Aorta (tissue), 5 donors: ENCODE measurements at regions not wholly inside any gene's neighbourhood (a gene's known extent, or its start where the extent isn't known, plus 50 kb on each side); places are given as distances from the start of the nearest gene placed in this dataset.

Experiments
- ATAC-seq: fragments of 200-7000 bp; cut with Tn5 transposase; one replicate; pipeline ENCODE4 v1.9.1; 2022; ENCODE audit warnings: moderate library complexity; ENCODE audit not compliant: low FRiP score
- DNase-seq, 2 donors: peaks; one replicate each; pipeline ENCODE4 v3.0.0-alpha.2; 2020
- H3K27ac ChIP-seq, 2 donors: one replicate each; pipeline ENCODE4 v1.5.1; 2013; ENCODE audit warnings: low read length in 2 of 2, mild to moderate bottlenecking in 2 of 2, moderate library complexity in 2 of 2, control low read depth in 1 of 2, inconsistent platforms in 1 of 2, low read depth in 1 of 2
- H3K27me3 ChIP-seq, 2 donors: one replicate each; pipeline ENCODE4 v1.6.1; 2013; ENCODE audit warnings: control low read depth in 1 of 2, low read length in 1 of 2, mild to moderate bottlenecking in 1 of 2, moderate library complexity in 1 of 2; ENCODE audit not compliant: insufficient read depth in 2 of 2, control insufficient read depth in 1 of 2
- H3K36me3 ChIP-seq, 2 donors: one replicate each; pipeline ENCODE4 v1.6.1; 2013; ENCODE audit warnings: control low read depth in 1 of 2, low read length in 1 of 2, mild to moderate bottlenecking in 1 of 2; ENCODE audit not compliant: insufficient read depth in 2 of 2, control insufficient read depth in 1 of 2
- H3K4me1 ChIP-seq, 2 donors: one replicate each; pipeline ENCODE4 v1.6.1; 2013; ENCODE audit warnings: low read length in 2 of 2, control low read depth in 1 of 2, mild to moderate bottlenecking in 1 of 2, moderate library complexity in 1 of 2; ENCODE audit not compliant: insufficient read depth in 2 of 2, control insufficient read depth in 1 of 2
- H3K4me3 ChIP-seq, 2 donors: one replicate each; pipeline ENCODE4 v1.5.1; 2013; ENCODE audit warnings: low read length in 2 of 2, control low read depth in 1 of 2, mild to moderate bottlenecking in 1 of 2
- H3K9me3 ChIP-seq: one replicate; pipeline ENCODE4 v1.6.1; 2013; ENCODE audit warnings: mild to moderate bottlenecking, low read length; ENCODE audit not compliant: control insufficient read depth
- WGBS, 2 donors: extraction: QIAGEN DNeasy Blood & Tissue Kit; methylation state at CpG; one replicate each; pipeline ENCODE4 v1.1.7; 2013; 5-methylcytosine and 5-hydroxymethylcytosine counted together
- intact Hi-C, 2 donors: fragments of 100-400 bp; cut with DNase I; formaldehyde crosslinking; loops; one replicate each; pipeline versions ENCODE4 v1.14.2 to v1.15.0; 2022
- donor health status: healthy with polysubstance abuse.
- donor health status: Bipolar disorder and iron deficiency.
- donor health status: DM: no; HTN: no; CAD: no.
- donor health status: DM: no; HTN: no; CAD: no.
- donor health status: DM: yes; HTN: yes; CAD: no.

- Histone ChIP-seq H3K9me3 (no peaks in the 10 kb centered on the region), H3K4me3 (no peak overlapping the region), H3K4me1 (no peaks in the 10 kb centered on the region), H3K36me3 (no peaks in the 10 kb centered on the region), H3K27ac (no peak overlapping the region), H3K27me3 (no peaks in the 10 kb centered on the region)
- 83 to 94% methylated on average over 1 of the region's 1 CpG for WGBS, 2 donors
- ATAC-seq (no peak), DNase-seq (no peak)
- intact Hi-C loops, result loop anchor here in 1 of 2 donors (10.0 kb wide), 1 partner anchor 379 kb away; no protein-coding TSS in a partner anchor
These were observed 90.1 kb upstream of the BET1 start for GRCh38 chr7:94094298-94094697.

GRCh38 chr7:94095316-94096009, 91.3 kb upstream of the BET1 start:
- 79 to 85% methylated on average over 5 of the region's 5 CpGs for WGBS, 2 donors
- no peaks in the 10 kb centered on the region for H3K36me3 ChIP-seq
- intact Hi-C loops, result loop anchor here in 1 of 2 donors (10.0 kb wide), 1 partner anchor 381 kb away; no protein-coding TSS in a partner anchor
- no peaks in the 10 kb centered on the region for H3K27me3 ChIP-seq
- no peak overlapping the region for H3K27ac ChIP-seq
- no peaks in the 10 kb centered on the region for H3K9me3 ChIP-seq
- H3K4me3 ChIP-seq, result no peak overlapping the region
- ATAC-seq (no peak), DNase-seq (no peak)
- H3K4me1 ChIP-seq, result peaks cover 0 to 1% of the 10 kb centered on the region in 2 donors

- no peak for DNase-seq
- ATAC-seq, result no peak
- intact Hi-C loops, result loop anchor here in 1 of 2 donors (10.0 kb wide), 1 partner anchor 385 kb away; no protein-coding TSS in a partner anchor
- H3K9me3 ChIP-seq, result no peaks in the 10 kb centered on the region
- no peaks in the 10 kb centered on the region for H3K36me3 ChIP-seq
- peaks cover 0 to 1% of the 10 kb centered on the region in 2 donors for H3K4me1 ChIP-seq
- no peak overlapping the region for H3K27ac ChIP-seq
- H3K27me3 ChIP-seq, result no peaks in the 10 kb centered on the region
- H3K4me3 ChIP-seq, result no peak overlapping the region
- 84 to 91% methylated on average over 1 of the region's 1 CpG for WGBS, 2 donors
These were observed 95.5 kb upstream of the BET1 start for GRCh38 chr7:94099679-94100078.

GRCh38 chr7:94100723-94101345, 96.7 kb upstream of the BET1 start:
- Histone ChIP-seq H3K27ac (no peak overlapping the region), H3K9me3 (no peaks in the 10 kb centered on the region), H3K27me3 (no peaks in the 10 kb centered on the region), H3K4me1 (peaks cover 0 to 1% of the 10 kb centered on the region in 2 donors), H3K36me3 (no peaks in the 10 kb centered on the region), H3K4me3 (no peak overlapping the region)
- intact Hi-C loops, result no loop called here
- WGBS, 2 donors, result 96 to 97% methylated on average over 27 of the region's 27 CpGs
- no peak for ATAC-seq
- DNase-seq, result peak in 1 of 2 donors; percentile 62

GRCh38 chr7:94104301-94104700, 100.1 kb upstream of the BET1 start:
- ATAC-seq, result no peak
- peaks cover 0 to 1% of the 10 kb centered on the region in 2 donors for H3K4me1 ChIP-seq
- no peaks in the 10 kb centered on the region for H3K27me3 ChIP-seq
- no peaks in the 10 kb centered on the region for H3K9me3 ChIP-seq
- no peak for DNase-seq
- no peaks in the 10 kb centered on the region for H3K36me3 ChIP-seq
- H3K4me3 ChIP-seq, result no peak overlapping the region
- 94 to 97% methylated on average over 1 of the region's 1 CpG for WGBS, 2 donors
- H3K27ac ChIP-seq, result no peak overlapping the region
- intact Hi-C loops, result no loop called here

- ATAC-seq (no peak), DNase-seq (no peak)
- Histone ChIP-seq H3K4me3 (no peak overlapping the region), H3K27me3 (no peaks in the 10 kb centered on the region), H3K27ac (no peak overlapping the region), H3K9me3 (no peaks in the 10 kb centered on the region), H3K36me3 (no peaks in the 10 kb centered on the region), H3K4me1 (no peaks in the 10 kb centered on the region)
- 92 to 95% methylated on average over 5 of the region's 5 CpGs for WGBS, 2 donors
- intact Hi-C loops, result no loop called here
These were observed 105.4 kb upstream of the BET1 start for GRCh38 chr7:94109556-94109955.

- intact Hi-C loops, result no loop called here
- WGBS, 2 donors, result 76 to 84% methylated on average over 2 of the region's 2 CpGs
- Histone ChIP-seq H3K4me1 (no peaks in the 10 kb centered on the region), H3K27ac (no peak overlapping the region), H3K4me3 (no peak overlapping the region), H3K9me3 (no peaks in the 10 kb centered on the region), H3K36me3 (no peaks in the 10 kb centered on the region), H3K27me3 (no peaks in the 10 kb centered on the region)
- no peak for ATAC-seq
- DNase-seq, result no peak
These were observed 106.9 kb upstream of the BET1 start for GRCh38 chr7:94111009-94111408.

GRCh38 chr7:94115316-94115715, 111.2 kb upstream of the BET1 start:
- 82 to 91% methylated on average over 2 of the region's 2 CpGs for WGBS, 2 donors
- no peak overlapping the region for H3K27ac ChIP-seq
- no peaks in the 10 kb centered on the region for H3K27me3 ChIP-seq
- intact Hi-C loops, result no loop called here
- H3K4me3 ChIP-seq, result no peak overlapping the region
- no peak for ATAC-seq
- no peaks in the 10 kb centered on the region for H3K4me1 ChIP-seq
- H3K9me3 ChIP-seq, result no peaks in the 10 kb centered on the region
- no peak for DNase-seq
- no peaks in the 10 kb centered on the region for H3K36me3 ChIP-seq

GRCh38 chr7:94123136-94123535, 119.0 kb upstream of the BET1 start:
- Histone ChIP-seq H3K9me3 (no peaks in the 10 kb centered on the region), H3K4me3 (no peak overlapping the region), H3K4me1 (no peaks in the 10 kb centered on the region), H3K27me3 (no peaks in the 10 kb centered on the region), H3K27ac (no peak overlapping the region), H3K36me3 (no peaks in the 10 kb centered on the region)
- ATAC-seq (no peak), DNase-seq (no peak)
- 59 to 62% methylated on average over 1 of the region's 1 CpG for WGBS, 2 donors
- intact Hi-C loops, result no loop called here
